ENCODE measurements at regions not wholly inside any gene's neighbourhood (a gene's known extent, or its start where the extent isn't known, plus 50 kb on each side); places are given as distances from the start of the nearest gene placed in this dataset.

DNA sequence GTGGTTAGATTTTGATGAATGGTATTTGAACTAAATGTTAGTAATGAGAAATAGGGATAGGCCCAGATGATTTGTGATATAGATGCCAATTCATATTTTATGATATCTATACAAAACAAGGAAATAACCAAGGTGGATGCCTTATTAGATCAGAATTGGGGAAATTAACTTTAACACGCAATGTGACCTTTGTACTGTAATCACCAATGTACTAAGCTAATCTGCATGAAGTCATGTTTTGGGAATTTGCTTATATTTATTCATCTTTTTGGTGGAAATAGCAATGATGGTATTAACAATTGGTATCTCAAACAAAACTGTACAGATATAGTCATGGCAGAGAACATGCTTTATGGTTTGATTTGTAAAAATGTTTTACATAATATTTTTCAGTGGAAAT, 504.7 kb downstream of the PLCL1 start:
- TF ChIP-seq, protein P1, sequence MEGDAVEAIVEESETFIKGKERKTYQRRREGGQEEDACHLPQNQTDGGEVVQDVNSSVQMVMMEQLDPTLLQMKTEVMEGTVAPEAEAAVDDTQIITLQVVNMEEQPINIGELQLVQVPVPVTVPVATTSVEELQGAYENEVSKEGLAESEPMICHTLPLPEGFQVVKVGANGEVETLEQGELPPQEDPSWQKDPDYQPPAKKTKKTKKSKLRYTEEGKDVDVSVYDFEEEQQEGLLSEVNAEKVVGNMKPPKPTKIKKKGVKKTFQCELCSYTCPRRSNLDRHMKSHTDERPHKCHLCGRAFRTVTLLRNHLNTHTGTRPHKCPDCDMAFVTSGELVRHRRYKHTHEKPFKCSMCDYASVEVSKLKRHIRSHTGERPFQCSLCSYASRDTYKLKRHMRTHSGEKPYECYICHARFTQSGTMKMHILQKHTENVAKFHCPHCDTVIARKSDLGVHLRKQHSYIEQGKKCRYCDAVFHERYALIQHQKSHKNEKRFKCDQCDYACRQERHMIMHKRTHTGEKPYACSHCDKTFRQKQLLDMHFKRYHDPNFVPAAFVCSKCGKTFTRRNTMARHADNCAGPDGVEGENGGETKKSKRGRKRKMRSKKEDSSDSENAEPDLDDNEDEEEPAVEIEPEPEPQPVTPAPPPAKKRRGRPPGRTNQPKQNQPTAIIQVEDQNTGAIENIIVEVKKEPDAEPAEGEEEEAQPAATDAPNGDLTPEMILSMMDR (IDR thresholded peaks at IDR 0.05 in 4 of 5, conservative IDR thresholded peaks at IDR 0.05 in 1 of 5), result no peak
- no peak for TF ChIP-seq POLR2A (IDR thresholded peaks at IDR 0.05)

Measured in gastrocnemius medialis (tissue), 4 donors.